GM12878 (cell line): ENCODE measurements at regions not wholly inside any gene's neighbourhood (a gene's known extent, or its start where the extent isn't known, plus 50 kb on each side); places are given as distances from the start of the nearest gene placed in this dataset.

Experiments
- CBX5 ChIP-seq: sonication (generic); IDR thresholded peaks from 2 replicates; pipeline ENCODE4 v1.6.1; 2016; ENCODE audit warnings: low read depth, moderate library complexity, mild to moderate bottlenecking, inconsistent platforms
- CTCF ChIP-seq, 3 experiments: IDR thresholded peaks in 2 of 3; conservative IDR thresholded peaks in 1 of 3; 2 replicates each; pipeline ENCODE4 v1.5.1; 2011; ENCODE audit warnings: low read depth in 3 of 3, low read length in 3 of 3, mild to moderate bottlenecking in 3 of 3, control low read depth in 2 of 3, moderate library complexity in 2 of 3, inconsistent platforms in 1 of 3, mixed read lengths in 1 of 3; ENCODE audit not compliant: control insufficient read depth in 2 of 3, insufficient read depth in 1 of 3; ENCODE audit errors: extremely low read depth in 1 of 3
- SUZ12 ChIP-seq: fragments of 200-600 bp; sonication (generic); IDR thresholded peaks from one replicate; pipeline ENCODE4 v1.6.1; 2018; ENCODE audit warnings: antibody characterized with exemption, mild to moderate bottlenecking; ENCODE audit not compliant: unreplicated experiment
- TAF1 ChIP-seq: IDR thresholded peaks from 2 replicates; pipeline ENCODE4 v1.6.1; 2011; ENCODE audit warnings: mild to moderate bottlenecking, low read depth, low read length, borderline replicate concordance

GRCh38 chr2:176669398-176670174 is 400.3 kb downstream of the MTX2 start:
- TF ChIP-seq SUZ12, result no peak
- no peak for TF ChIP-seq TAF1
- TF ChIP-seq CBX5, result no peak
- no peak for TF ChIP-seq CTCF (IDR thresholded peaks at IDR 0.05 in 2 of 3, conservative IDR thresholded peaks at IDR 0.05 in 1 of 3; ENCODE audit: control insufficient read depth in 2 of 3, extremely low read depth in 1 of 3, insufficient read depth in 1 of 3, low read depth in 3 of 3, low read length in 3 of 3)
